Mesenchymal stem cell (in vitro differentiated cells and primary cell): ENCODE measurements at regions not wholly inside any gene's neighbourhood (a gene's known extent, or its start where the extent isn't known, plus 50 kb on each side); places are given as distances from the start of the nearest gene placed in this dataset.

Source experiments
- DNase-seq: peaks from one replicate; pipeline ENCODE4 v3.0.0-alpha.2; 2013
- H2AFZ ChIP-seq: one replicate; pipeline ENCODE4 v1.6.1; 2013; ENCODE audit warnings: low read depth, mild to moderate bottlenecking, control low read depth, inconsistent platforms, low read length, moderate library complexity
- H2AK5ac ChIP-seq: 2 replicates; pipeline ENCODE4 v1.6.1; 2013; ENCODE audit warnings: low read length, moderate library complexity, mild to moderate bottlenecking, inconsistent platforms; ENCODE audit not compliant: severe bottlenecking
- H2BK120ac ChIP-seq: one replicate; pipeline ENCODE4 v1.6.1; 2013; ENCODE audit warnings: low read depth, mild to moderate bottlenecking, inconsistent platforms, low read length, moderate library complexity
- H2BK12ac ChIP-seq, 2 experiments: one replicate each; pipeline ENCODE4 v1.6.1; 2013; ENCODE audit warnings: inconsistent platforms in 2 of 2, low read length in 2 of 2, mild to moderate bottlenecking in 2 of 2, moderate library complexity in 2 of 2, control low read depth in 1 of 2
- H2BK15ac ChIP-seq: one replicate; pipeline ENCODE4 v1.6.1; 2013; ENCODE audit warnings: mild to moderate bottlenecking, low read depth, inconsistent platforms; ENCODE audit not compliant: poor library complexity, severe bottlenecking
- H2BK5ac ChIP-seq: 2 replicates; pipeline ENCODE4 v1.6.1; 2013; ENCODE audit warnings: low read depth, mild to moderate bottlenecking, low read length, control low read depth, inconsistent platforms; ENCODE audit not compliant: poor library complexity, severe bottlenecking
- H3K14ac ChIP-seq, 2 experiments: one replicate each; pipeline ENCODE4 v1.6.1; 2013; ENCODE audit warnings: inconsistent platforms in 2 of 2, low read length in 2 of 2, control low read depth in 1 of 2, mild to moderate bottlenecking in 1 of 2, moderate library complexity in 1 of 2
- H3K18ac ChIP-seq, 2 experiments: one replicate each; pipeline ENCODE4 v1.6.1; 2013; ENCODE audit warnings: inconsistent platforms in 2 of 2, low read length in 2 of 2, control low read depth in 1 of 2, low read depth in 1 of 2, mild to moderate bottlenecking in 1 of 2
- H3K23ac ChIP-seq, 2 experiments: one replicate each; pipeline ENCODE4 v1.6.1; 2013; ENCODE audit warnings: inconsistent platforms in 2 of 2, low read length in 2 of 2, mild to moderate bottlenecking in 2 of 2, moderate library complexity in 2 of 2, control low read depth in 1 of 2
- H3K27ac ChIP-seq: 2 replicates; pipeline ENCODE4 v1.5.1; 2013; ENCODE audit warnings: mild to moderate bottlenecking, moderate library complexity, low read length, control low read depth, inconsistent platforms; ENCODE audit not compliant: poor library complexity, severe bottlenecking
- H3K27me3 ChIP-seq, 2 experiments: 2 replicates each; pipeline versions ENCODE4 v1.6.1 to v1.7.0; 2013; ENCODE audit warnings: low read length in 2 of 2, mild to moderate bottlenecking in 2 of 2, moderate library complexity in 2 of 2, control low read depth in 1 of 2, inconsistent platforms in 1 of 2; ENCODE audit not compliant: control insufficient read depth in 1 of 2, insufficient read depth in 1 of 2
- H3K36me3 ChIP-seq, 2 experiments: 2 replicates each; pipeline versions ENCODE4 v1.6.1 to v1.7.0; 2013; ENCODE audit warnings: low read length in 2 of 2, control low read depth in 1 of 2, inconsistent platforms in 1 of 2, low read depth in 1 of 2, mild to moderate bottlenecking in 1 of 2; ENCODE audit not compliant: insufficient read depth in 2 of 2, control insufficient read depth in 1 of 2
- H3K4ac ChIP-seq, 2 experiments: one replicate each; pipeline ENCODE4 v1.6.1; 2013; ENCODE audit warnings: inconsistent platforms in 2 of 2, low read length in 2 of 2, mild to moderate bottlenecking in 2 of 2, moderate library complexity in 2 of 2, control low read depth in 1 of 2, low read depth in 1 of 2
- H3K4me1 ChIP-seq: 2 replicates; pipeline ENCODE4 v1.6.1; 2013; ENCODE audit warnings: low read depth, low read length, control low read depth; ENCODE audit not compliant: control insufficient read depth, insufficient read depth
- H3K4me2 ChIP-seq: 2 replicates; pipeline ENCODE4 v1.6.1; 2013; ENCODE audit warnings: low read length, mild to moderate bottlenecking, inconsistent platforms; ENCODE audit not compliant: poor library complexity, severe bottlenecking
- H3K4me3 ChIP-seq, 2 experiments: 2 replicates each; pipeline versions ENCODE4 v1.5.1 to v1.7.0; 2013; ENCODE audit warnings: low read length in 2 of 2, mild to moderate bottlenecking in 2 of 2, control low read depth in 1 of 2, low read depth in 1 of 2; ENCODE audit not compliant: insufficient read depth in 1 of 2
- H3K79me1 ChIP-seq: replicated peaks from 2 replicates; pipeline ENCODE4 v1.6.1; 2013; ENCODE audit warnings: mild to moderate bottlenecking, control low read depth, low read length, inconsistent platforms; ENCODE audit not compliant: poor library complexity, severe bottlenecking
- H3K9ac ChIP-seq: 2 replicates; pipeline ENCODE4 v1.7.0; 2013; ENCODE audit warnings: mild to moderate bottlenecking, low read length, moderate library complexity
- H3K9me3 ChIP-seq: 2 replicates; pipeline ENCODE4 v1.7.0; 2013; ENCODE audit warnings: mild to moderate bottlenecking, low read length; ENCODE audit not compliant: control insufficient read depth
- H4K8ac ChIP-seq: one replicate; pipeline ENCODE4 v1.6.1; 2013; ENCODE audit warnings: inconsistent platforms, mild to moderate bottlenecking, low read length, moderate library complexity
- H4K91ac ChIP-seq: one replicate; pipeline ENCODE4 v1.6.1; 2013; ENCODE audit warnings: mild to moderate bottlenecking, low read length, inconsistent platforms
- WGBS: methylation state at CpG from one replicate; pipeline ENCODE4 v1.1.7; 2013; ENCODE audit warnings: mixed read lengths; 5-methylcytosine and 5-hydroxymethylcytosine counted together

DNA sequence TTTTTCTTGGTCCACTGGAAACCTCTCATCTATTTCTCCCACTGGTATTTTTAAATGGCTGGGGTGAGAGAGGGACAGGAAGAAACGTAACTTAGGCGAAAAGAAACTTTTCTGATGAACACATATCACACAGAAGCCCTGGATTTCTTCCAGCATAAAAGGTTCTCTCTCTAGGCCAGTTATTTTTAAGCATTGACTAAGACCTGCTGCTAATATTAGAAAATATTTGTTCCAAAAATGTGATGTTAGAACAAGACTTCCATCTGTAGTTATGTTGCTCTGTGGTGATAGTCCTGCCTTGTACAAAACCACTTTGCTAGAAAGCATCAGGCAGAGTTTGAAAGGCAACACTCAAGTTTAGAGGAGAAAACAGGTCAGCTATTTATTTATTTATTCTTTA lies 537.7 kb downstream of the MCTP2 start:
- no peak overlapping the region for H3K23ac ChIP-seq

DNA sequence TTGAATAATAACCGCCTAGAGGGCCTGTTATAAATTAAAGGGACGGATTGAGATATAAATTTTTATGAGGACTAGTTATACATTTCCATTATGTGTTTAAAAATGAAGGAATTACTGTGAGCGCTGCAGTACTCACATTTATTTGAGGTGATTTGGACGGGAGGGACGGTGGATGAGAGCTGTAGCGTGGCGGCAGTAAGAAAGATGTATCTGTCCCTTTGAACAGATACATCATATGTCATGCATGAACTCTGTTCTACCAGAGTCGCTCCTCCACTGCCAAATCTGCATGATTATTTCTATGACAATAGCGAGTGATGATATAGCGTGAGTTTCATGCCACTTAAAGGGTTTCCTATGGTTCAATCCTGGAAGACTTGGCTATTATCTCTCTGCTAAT lies 538.8 kb downstream of the MCTP2 start:
- no peaks in the 10 kb centered on the region for H3K27me3 ChIP-seq
- no peak overlapping the region for H2BK12ac ChIP-seq
- no peaks in the 10 kb centered on the region for H3K79me1 ChIP-seq
- H3K4me2 ChIP-seq: no peak overlapping the region
- H3K36me3 ChIP-seq: no peaks in the 10 kb centered on the region
- H2BK120ac ChIP-seq: no peak overlapping the region
- no peak overlapping the region for H2AFZ ChIP-seq
- H3K18ac ChIP-seq: no peak overlapping the region
- H3K4ac ChIP-seq: no peak overlapping the region
- no peak overlapping the region for H3K4me3 ChIP-seq
- no peak for DNase-seq
- no peaks in the 10 kb centered on the region for H3K4me1 ChIP-seq
- no peak overlapping the region for H2AK5ac ChIP-seq
- no peak overlapping the region for H3K27ac ChIP-seq
- no peak overlapping the region for H3K23ac ChIP-seq
- no peak overlapping the region for H3K14ac ChIP-seq
- H2BK15ac ChIP-seq: no peak overlapping the region
- no peak overlapping the region for H3K9ac ChIP-seq
- H4K8ac ChIP-seq: no peak overlapping the region
- no peaks in the 10 kb centered on the region for H3K9me3 ChIP-seq
- no peak overlapping the region for H4K91ac ChIP-seq
- no peak overlapping the region for H2BK5ac ChIP-seq
- 96% methylated on average over 10 of the region's 10 CpGs for WGBS

More for the DNA sequence above, 537.7 kb downstream of the MCTP2 start:
- no peak for DNase-seq
- H3K9me3 ChIP-seq: peaks cover 5% of the 10 kb centered on the region
- H2BK5ac ChIP-seq: no peak overlapping the region
- H3K9ac ChIP-seq: no peak overlapping the region
- WGBS: no CpG with 5 or more reads among the region's 2 CpGs
- no peak overlapping the region for H2BK120ac ChIP-seq
- H3K4me2 ChIP-seq: no peak overlapping the region
- H3K4ac ChIP-seq: no peak overlapping the region
- H3K14ac ChIP-seq: no peak overlapping the region
- no peak overlapping the region for H2AFZ ChIP-seq
- no peak overlapping the region for H4K8ac ChIP-seq
- no peak overlapping the region for H3K27ac ChIP-seq
- no peaks in the 10 kb centered on the region for H3K36me3 ChIP-seq
- no peak overlapping the region for H2BK15ac ChIP-seq
- no peaks in the 10 kb centered on the region for H3K27me3 ChIP-seq
- no peak overlapping the region for H3K4me3 ChIP-seq
- no peak overlapping the region for H2AK5ac ChIP-seq
- H3K4me1 ChIP-seq: no peaks in the 10 kb centered on the region
- H3K18ac ChIP-seq: no peak overlapping the region
- H2BK12ac ChIP-seq: no peak overlapping the region
- no peak overlapping the region for H4K91ac ChIP-seq
- no peaks in the 10 kb centered on the region for H3K79me1 ChIP-seq

GRCh38 chr15:94777037-94777436 lies 545.7 kb downstream of the MCTP2 start:
- no peak overlapping the region for H4K8ac ChIP-seq
- no peak overlapping the region for H2AK5ac ChIP-seq
- no peak overlapping the region for H3K4ac ChIP-seq
- no peak overlapping the region for H3K9ac ChIP-seq
- no peaks in the 10 kb centered on the region for H3K4me1 ChIP-seq
- no peak overlapping the region for H3K14ac ChIP-seq
- no peak overlapping the region for H3K23ac ChIP-seq
- DNase-seq: no peak
- no peaks in the 10 kb centered on the region for H3K36me3 ChIP-seq
- no peak overlapping the region for H2BK5ac ChIP-seq
- no peak overlapping the region for H2AFZ ChIP-seq
- H3K27me3 ChIP-seq: no peaks in the 10 kb centered on the region
- no peak overlapping the region for H2BK15ac ChIP-seq
- H3K79me1 ChIP-seq: no peaks in the 10 kb centered on the region
- H2BK120ac ChIP-seq: no peak overlapping the region
- WGBS: 100% methylated on average over 1 of the region's 1 CpG
- H3K4me3 ChIP-seq: no peak overlapping the region
- no peak overlapping the region for H3K27ac ChIP-seq
- no peaks in the 10 kb centered on the region for H3K9me3 ChIP-seq
- H3K4me2 ChIP-seq: no peak overlapping the region
- H4K91ac ChIP-seq: no peak overlapping the region
- no peak overlapping the region for H2BK12ac ChIP-seq
- H3K18ac ChIP-seq: no peak overlapping the region

GRCh38 chr15:94778840-94779239 lies 547.5 kb downstream of the MCTP2 start:
- H3K27ac ChIP-seq: no peak overlapping the region
- no peak overlapping the region for H2BK5ac ChIP-seq
- H2AK5ac ChIP-seq: no peak overlapping the region
- H3K4me2 ChIP-seq: no peak overlapping the region
- no peak overlapping the region for H2BK120ac ChIP-seq
- no peak for DNase-seq
- no peak overlapping the region for H2AFZ ChIP-seq
- H3K4ac ChIP-seq: no peak overlapping the region
- H3K9me3 ChIP-seq: peaks cover 6% of the 10 kb centered on the region
- H3K18ac ChIP-seq: no peak overlapping the region
- no peak overlapping the region for H3K23ac ChIP-seq
- no peaks in the 10 kb centered on the region for H3K27me3 ChIP-seq
- H3K9ac ChIP-seq: no peak overlapping the region
- no peaks in the 10 kb centered on the region for H3K79me1 ChIP-seq
- no peak overlapping the region for H2BK12ac ChIP-seq
- no peak overlapping the region for H3K4me3 ChIP-seq
- no peak overlapping the region for H3K14ac ChIP-seq
- no peak overlapping the region for H4K8ac ChIP-seq
- no peaks in the 10 kb centered on the region for H3K4me1 ChIP-seq
- H2BK15ac ChIP-seq: no peak overlapping the region
- H4K91ac ChIP-seq: no peak overlapping the region
- no peaks in the 10 kb centered on the region for H3K36me3 ChIP-seq
